Left ventricle myocardium superior (tissue), 1 donor: ENCODE measurements at regions not wholly inside any gene's neighbourhood (a gene's known extent, or its start where the extent isn't known, plus 50 kb on each side); places are given as distances from the start of the nearest gene placed in this dataset.

Experiments
- ATAC-seq: fragments of 200-7000 bp; cut with Tn5 transposase; one replicate; pipeline ENCODE4 v1.9.1; 2020; ENCODE audit warnings: mild to moderate bottlenecking, moderate library complexity
- DNase-seq: peaks from one replicate; pipeline ENCODE4 v3.0.0-alpha.2; 2020
- intact Hi-C: fragments of 100-400 bp; cut with micrococcal nuclease; formaldehyde crosslinking; loops from one replicate; pipeline ENCODE4 v1.11.0; 2022
- donor health status: DM: no; HTN: yes; CAD: no; lungs with severe emphysema.

DNA sequence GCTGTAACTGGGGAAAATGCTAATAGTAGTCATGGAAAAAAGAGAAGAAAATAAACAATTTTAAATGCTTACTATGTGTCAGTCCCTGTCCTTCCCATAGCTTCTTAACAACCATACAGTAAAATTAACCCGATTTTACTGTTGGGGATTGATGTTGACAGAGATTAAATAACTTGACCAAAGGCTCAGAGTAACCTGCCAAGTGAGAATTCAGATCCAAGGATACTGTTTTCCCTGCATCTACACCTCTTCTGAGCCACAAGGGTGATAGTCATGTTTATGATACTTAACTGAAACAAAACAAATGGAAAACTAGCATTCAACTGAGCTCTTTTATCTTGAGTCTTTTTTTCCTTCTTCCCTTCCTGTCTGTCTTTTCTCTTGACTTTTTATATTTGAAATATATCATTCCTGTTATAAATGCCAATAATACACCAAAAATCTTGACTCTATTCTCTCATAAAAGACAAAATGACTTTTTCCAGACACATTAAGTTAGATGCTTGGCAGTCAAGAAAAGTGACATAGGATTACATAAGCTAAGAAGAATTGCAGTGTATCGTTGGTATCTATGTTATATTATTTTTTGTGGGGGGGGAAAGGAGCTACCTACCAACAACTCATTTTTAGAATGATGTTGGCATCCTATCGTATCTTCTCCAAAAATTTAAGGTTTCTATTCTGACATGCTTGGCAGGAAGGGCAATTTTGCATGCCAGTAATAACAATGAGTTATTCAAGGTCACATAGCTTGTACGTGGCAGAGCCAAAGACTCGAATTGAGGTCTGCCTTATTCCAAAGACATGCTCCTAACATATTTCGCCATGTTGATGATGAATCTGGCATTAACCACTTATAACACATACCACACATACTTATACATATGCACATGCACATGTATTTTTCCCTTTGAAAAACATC, 306.6 kb upstream of the KCNH8 start:
- intact Hi-C loops = no loop called here
- ATAC-seq (no peak), DNase-seq (no peak)

GRCh38 chr3:18840535-18841137, 307.7 kb upstream of the KCNH8 start:
- DNase-seq = no peak
- ATAC-seq = no peak

DNA sequence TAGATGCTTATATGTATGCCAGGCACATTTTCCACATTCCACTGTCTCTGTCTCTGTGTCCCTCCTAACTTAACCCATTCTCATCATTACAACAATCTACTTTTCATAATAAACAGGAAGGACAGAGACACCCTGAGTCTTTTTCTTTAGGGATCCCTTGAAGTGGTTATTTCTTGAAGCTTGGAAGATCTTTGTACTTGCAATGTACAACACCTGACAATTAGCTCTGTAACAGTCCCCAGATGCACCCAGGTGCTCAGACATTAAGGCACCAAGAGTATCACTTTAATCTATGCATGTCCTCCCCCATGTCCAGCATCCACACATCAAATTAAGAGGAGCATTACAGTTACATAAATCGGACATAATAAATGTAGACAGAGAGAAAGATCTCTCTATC, 309.6 kb upstream of the KCNH8 start:
- DNase-seq = no peak
- intact Hi-C loops = no loop called here
- no peak for ATAC-seq

More at GRCh38 chr3:18840535-18841137, 307.7 kb upstream of the KCNH8 start:
- intact Hi-C loops = no loop called here

DNA sequence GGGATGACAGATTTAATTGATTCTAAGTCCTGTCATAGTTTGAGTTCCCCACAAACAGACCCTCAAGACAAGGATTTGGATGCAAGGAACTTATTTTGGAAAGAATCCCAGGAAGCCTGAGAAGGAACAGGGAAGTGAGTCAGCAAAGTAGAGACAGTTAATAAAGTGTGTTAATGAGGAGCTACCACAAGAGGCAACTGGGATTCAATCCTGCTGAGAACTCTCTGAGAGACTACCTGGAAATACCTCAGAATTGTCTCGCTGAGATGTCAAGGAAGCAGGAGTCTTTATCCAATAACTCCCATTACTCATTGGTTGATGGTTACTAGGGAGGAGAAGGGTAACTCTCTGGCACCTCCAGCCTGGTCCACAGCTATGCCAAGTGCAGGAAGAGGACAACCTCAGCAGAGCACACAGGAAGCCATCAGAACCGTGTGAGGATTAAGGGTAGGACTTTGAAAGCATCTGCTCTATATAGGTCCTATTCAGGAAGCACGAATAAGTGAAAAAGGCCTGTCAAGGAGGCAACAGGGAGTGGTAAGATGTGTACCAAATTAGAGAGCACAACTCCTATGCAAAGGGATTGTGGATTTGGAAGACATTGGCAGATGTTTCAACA, 311.1 kb upstream of the KCNH8 start:
- intact Hi-C loops = no loop called here
- no peak for DNase-seq
- no peak for ATAC-seq

GRCh38 chr3:18835021-18835420, 313.3 kb upstream of the KCNH8 start:
- intact Hi-C loops = no loop called here
- DNase-seq = no peak
- ATAC-seq = no peak

GRCh38 chr3:18830087-18830486, 318.2 kb upstream of the KCNH8 start:
- ATAC-seq = no peak
- DNase-seq = no peak
- intact Hi-C loops = no loop called here

GRCh38 chr3:18828637-18829036, 319.7 kb upstream of the KCNH8 start:
- no peak for ATAC-seq
- intact Hi-C loops = no loop called here
- DNase-seq = no peak

- no peak for ATAC-seq
- intact Hi-C loops = no loop called here
- DNase-seq = no peak
Observed at GRCh38 chr3:18827664-18828063, 320.6 kb upstream of the KCNH8 start.

DNA sequence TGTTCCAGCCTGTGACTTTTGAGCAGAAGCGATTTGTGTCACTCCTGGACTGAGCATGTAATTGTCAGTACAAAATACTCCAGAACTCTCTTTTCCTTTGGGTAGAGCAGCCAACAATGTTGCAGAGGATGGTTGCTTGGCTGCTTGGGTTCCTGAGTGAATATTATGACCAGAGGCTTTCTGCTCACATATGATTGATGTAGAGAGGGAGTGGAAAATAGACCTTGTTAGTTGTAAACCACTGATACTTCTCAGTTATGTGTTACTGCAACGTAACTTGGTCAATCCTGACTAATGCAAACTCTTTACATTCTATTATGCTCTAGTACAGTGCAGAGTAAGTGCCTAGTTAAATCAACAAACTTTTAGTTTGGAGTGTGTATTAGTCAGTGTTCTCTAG, 322.6 kb upstream of the KCNH8 start:
- intact Hi-C loops = no loop called here
- ATAC-seq (no peak), DNase-seq (no peak)

- ATAC-seq (no peak), DNase-seq (no peak)
- intact Hi-C loops = no loop called here
Observed at GRCh38 chr3:18813300-18813699, 335.0 kb upstream of the KCNH8 start.

GRCh38 chr3:18812316-18812715, 336.0 kb upstream of the KCNH8 start:
- intact Hi-C loops = no loop called here
- no peak for ATAC-seq
- no peak for DNase-seq

DNA sequence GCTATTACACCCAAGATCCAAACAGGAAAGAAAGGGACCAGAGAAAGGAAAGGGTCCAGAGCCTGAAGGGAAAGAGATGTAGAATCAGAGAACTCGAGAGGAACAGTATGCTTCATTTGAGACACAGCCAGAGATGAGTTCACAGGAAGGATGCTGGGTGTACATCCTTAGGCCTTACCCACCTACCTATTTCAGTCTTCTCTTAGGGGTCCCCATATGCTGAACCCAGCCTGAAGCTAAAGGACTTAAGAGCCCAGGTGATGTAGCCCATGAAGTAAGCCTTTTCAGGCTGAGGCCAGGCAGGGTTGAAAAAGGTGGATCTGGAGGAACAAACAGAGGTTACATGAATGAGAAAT, 338.0 kb upstream of the KCNH8 start:
- intact Hi-C loops = no loop called here
- no peak for DNase-seq
- no peak for ATAC-seq

- no peak for DNase-seq
- ATAC-seq = no peak
- intact Hi-C loops = no loop called here
Observed at GRCh38 chr3:18809640-18810305, 338.5 kb upstream of the KCNH8 start.

GRCh38 chr3:18808429-18808828, 339.9 kb upstream of the KCNH8 start:
- ATAC-seq = no peak
- intact Hi-C loops = no loop called here
- DNase-seq = no peak

- DNase-seq (no peak), ATAC-seq (no peak)
- intact Hi-C loops = no loop called here
Observed at GRCh38 chr3:18807593-18807992, 340.7 kb upstream of the KCNH8 start.

DNA sequence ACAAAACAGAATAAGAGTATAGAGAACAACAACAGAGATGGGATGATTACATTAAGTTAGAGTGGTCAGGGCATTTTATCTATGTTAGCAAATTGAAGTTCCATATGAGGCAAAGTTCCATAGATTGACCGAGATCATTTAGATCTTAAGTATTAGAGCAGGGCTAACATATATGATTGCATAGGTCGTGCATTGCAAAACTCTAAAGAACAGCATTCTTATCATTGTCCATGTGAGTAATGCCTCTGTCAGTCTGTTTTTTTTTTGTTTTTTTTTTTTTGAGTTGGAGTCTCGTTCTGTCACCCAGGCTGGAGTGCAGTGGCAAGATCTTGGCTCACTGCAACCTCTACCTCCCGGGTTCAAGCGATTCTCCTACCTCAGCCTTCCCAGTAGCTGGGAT, 341.7 kb upstream of the KCNH8 start:
- intact Hi-C loops = no loop called here
- DNase-seq (no peak), ATAC-seq (no peak)

- DNase-seq = no peak
- intact Hi-C loops = no loop called here
- ATAC-seq = no peak
Observed at GRCh38 chr3:18797378-18797777, 350.9 kb upstream of the KCNH8 start.

GRCh38 chr3:18795078-18795477, 353.2 kb upstream of the KCNH8 start:
- ATAC-seq (no peak), DNase-seq (no peak)
- intact Hi-C loops = no loop called here

DNA sequence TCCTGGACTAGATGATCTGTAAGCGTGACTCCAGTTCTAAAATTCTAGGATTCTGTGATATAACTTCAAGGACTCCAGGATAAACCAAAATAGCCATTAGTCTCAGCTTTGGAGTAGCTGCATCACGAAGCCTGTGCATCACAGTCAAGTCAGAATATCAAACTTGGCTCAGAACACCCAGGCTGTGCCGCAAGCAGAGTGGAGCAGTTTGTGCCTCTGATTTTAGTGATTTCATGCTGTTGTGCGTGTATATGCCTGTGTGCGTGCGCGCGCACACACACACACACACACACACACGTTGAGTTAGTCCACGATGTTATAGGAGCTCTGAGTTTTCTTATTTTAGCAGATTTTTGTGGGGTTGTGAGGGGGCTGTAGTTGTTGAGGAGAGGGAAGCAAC, 356.6 kb upstream of the KCNH8 start:
- no peak for ATAC-seq
- intact Hi-C loops = no loop called here
- DNase-seq = no peak

- DNase-seq = no peak
- intact Hi-C loops = no loop called here
- no peak for ATAC-seq
Observed at GRCh38 chr3:18791182-18791581, 357.1 kb upstream of the KCNH8 start.
